IMR-90 (cell line): ENCODE measurements at regions not wholly inside any gene's neighbourhood (a gene's known extent, or its start where the extent isn't known, plus 50 kb on each side); places are given as distances from the start of the nearest gene placed in this dataset.

ENCODE experiments used
- ATAC-seq: fragments of 200-7000 bp; cut with Tn5 transposase; 2 replicates; pipeline ENCODE4 v1.9.1; 2020; ENCODE audit warnings: low read depth, mild to moderate bottlenecking, moderate library complexity
- BruUV-seq: library from RNA; stranded (reverse); fragments of 400-500 nt; replicated peaks from 2 replicates; lab custom pipeline; 2021; lab: Mats Ljungman, UMichigan
- CTCF ChIA-PET: fragments of 300-600 bp; formaldehyde crosslinking; extraction: SDS; loops from one replicate; lab custom pipeline; 2021; ENCODE audit warnings: antibody characterized with exemption; lab: Yijun Ruan, JAX
- POLR2A ChIA-PET: fragments of 300-600 bp; sonication (Branson Sonifier 250); formaldehyde crosslinking; loops from one replicate; lab custom pipeline; 2022; ENCODE audit warnings: antibody characterized with exemption; ENCODE audit not compliant: unreplicated experiment; lab: Charles Lee
- DNase-seq: peaks from one replicate; pipeline ENCODE4 v3.0.0; 2013
- H2AFZ ChIP-seq: replicated peaks from 2 replicates; pipeline ENCODE3; 2013; ENCODE audit warnings: low read length, mild to moderate bottlenecking; ENCODE audit not compliant: poor library complexity
- H2AK5ac ChIP-seq: 2 replicates; pipeline ENCODE4 v1.6.1; 2013; ENCODE audit warnings: low read depth, low read length, inconsistent platforms
- H2AK9ac ChIP-seq: replicated peaks from 2 replicates; pipeline ENCODE3; 2013; ENCODE audit warnings: mild to moderate bottlenecking, low read depth, low read length, moderate library complexity; ENCODE audit not compliant: poor library complexity
- H2BK120ac ChIP-seq: 2 replicates; pipeline ENCODE4 v1.6.1; 2013; ENCODE audit warnings: low read depth, low read length, inconsistent platforms
- H2BK15ac ChIP-seq: 3 replicates; pipeline ENCODE4 v1.6.1; 2013; ENCODE audit warnings: low read depth, low read length, inconsistent platforms
- H2BK20ac ChIP-seq: 2 replicates; pipeline ENCODE4 v1.6.1; 2013; ENCODE audit warnings: low read depth, mild to moderate bottlenecking, inconsistent platforms, low read length, moderate library complexity
- H2BK5ac ChIP-seq: 2 replicates; pipeline ENCODE4 v1.6.1; 2013; ENCODE audit warnings: mild to moderate bottlenecking, low read depth, low read length, inconsistent platforms; ENCODE audit not compliant: poor library complexity, severe bottlenecking
- H3K14ac ChIP-seq: replicated peaks from 2 replicates; pipeline ENCODE4 v1.6.1; 2013; ENCODE audit warnings: low read depth, low read length, inconsistent platforms
- H3K18ac ChIP-seq: 2 replicates; pipeline ENCODE4 v1.6.1; 2013; ENCODE audit warnings: low read depth, low read length, control low read depth
- H3K23ac ChIP-seq: 2 replicates; pipeline ENCODE4 v1.6.1; 2013; ENCODE audit warnings: low read depth, low read length, inconsistent platforms
- H3K27ac ChIP-seq: 2 replicates; pipeline ENCODE4 v1.5.1; 2013; ENCODE audit warnings: mild to moderate bottlenecking, control low read depth, low read length; ENCODE audit not compliant: insufficient read depth
- H3K27me3 ChIP-seq: 2 replicates; pipeline ENCODE4 v1.6.1; 2013; ENCODE audit warnings: low read length; ENCODE audit not compliant: control insufficient read depth, insufficient read depth
- H3K36me3 ChIP-seq: 2 replicates; pipeline ENCODE4 v1.6.1; 2013; ENCODE audit warnings: low read length, mixed read lengths; ENCODE audit not compliant: control insufficient read depth, insufficient read depth
- H3K4ac ChIP-seq: 2 replicates; pipeline ENCODE4 v1.6.1; 2013; ENCODE audit warnings: low read depth, low read length, inconsistent platforms
- H3K4me1 ChIP-seq: 2 replicates; pipeline ENCODE4 v1.6.1; 2013; ENCODE audit warnings: low read length, mixed read lengths; ENCODE audit not compliant: control insufficient read depth, insufficient read depth
- H3K4me2 ChIP-seq: 2 replicates; pipeline ENCODE4 v1.6.1; 2013; ENCODE audit warnings: low read depth, mild to moderate bottlenecking, control low read depth, low read length, moderate library complexity
- H3K4me3 ChIP-seq: 2 replicates; pipeline ENCODE4 v1.5.1; 2013; ENCODE audit warnings: low read depth, mild to moderate bottlenecking, control low read depth, low read length, moderate library complexity; ENCODE audit not compliant: insufficient read depth
- H3K56ac ChIP-seq: 2 replicates; pipeline ENCODE4 v1.6.1; 2013; ENCODE audit warnings: low read length, inconsistent platforms; ENCODE audit not compliant: insufficient read depth; ENCODE audit errors: extremely low read depth
- H3K79me1 ChIP-seq, 2 experiments: 2 replicates each; pipeline ENCODE4 v1.6.1; 2013; ENCODE audit warnings: low read length in 2 of 2, inconsistent platforms in 1 of 2, low read depth in 1 of 2
- H3K9ac ChIP-seq: 2 replicates; pipeline ENCODE4 v1.6.1; 2013; ENCODE audit warnings: low read depth, low read length, control low read depth
- H3K9me1 ChIP-seq: 2 replicates; pipeline ENCODE4 v1.6.1; 2013; ENCODE audit warnings: low read length, inconsistent platforms; ENCODE audit not compliant: insufficient read depth
- H3K9me3 ChIP-seq: 2 replicates; pipeline ENCODE4 v1.6.1; 2013; ENCODE audit warnings: low read length; ENCODE audit not compliant: control insufficient read depth, insufficient read depth
- H4K20me1 ChIP-seq: 2 replicates; pipeline ENCODE4 v1.6.1; 2013; ENCODE audit warnings: low read length, inconsistent platforms; ENCODE audit not compliant: insufficient read depth
- H4K5ac ChIP-seq: 2 replicates; pipeline ENCODE4 v1.6.1; 2013; ENCODE audit warnings: mild to moderate bottlenecking, low read depth, low read length, control low read depth
- H4K8ac ChIP-seq, 2 experiments: 2 replicates each; pipeline ENCODE4 v1.6.1; 2013; ENCODE audit warnings: low read depth in 2 of 2, low read length in 2 of 2, control low read depth in 1 of 2, inconsistent platforms in 1 of 2
- H4K91ac ChIP-seq: 2 replicates; pipeline ENCODE4 v1.6.1; 2013; ENCODE audit warnings: low read depth, low read length, inconsistent platforms; ENCODE audit not compliant: insufficient read depth
- CEBPB ChIP-seq: IDR thresholded peaks from 2 replicates; pipeline ENCODE4 v1.6.1; 2012; ENCODE audit warnings: low read depth, low read length, improper control_type of control experiment
- CHD1 ChIP-seq: IDR thresholded peaks from 2 replicates; pipeline ENCODE4 v1.6.1; 2012; ENCODE audit warnings: low read depth, low read length, improper control_type of control experiment
- FOS ChIP-seq: fragments of 150-350 bp; IDR thresholded peaks from 2 replicates; pipeline ENCODE4 v1.6.1; 2016; ENCODE audit warnings: low read depth, low read length
- MAFK ChIP-seq: IDR thresholded peaks from 2 replicates; pipeline ENCODE4 v1.6.1; 2012; ENCODE audit warnings: low read depth, low read length, improper control_type of control experiment
- MAZ ChIP-seq: IDR thresholded peaks from 2 replicates; pipeline ENCODE4 v1.6.1; 2012; ENCODE audit warnings: low read depth, mild to moderate bottlenecking, low read length, improper control_type of control experiment, moderate library complexity, borderline replicate concordance
- MXI1 ChIP-seq: IDR thresholded peaks from 2 replicates; pipeline ENCODE4 v1.6.1; 2012; ENCODE audit warnings: low read depth, mild to moderate bottlenecking, low read length, moderate library complexity, borderline replicate concordance
- NFE2L2 ChIP-seq: fragments of 150-350 bp; IDR thresholded peaks from 2 replicates; pipeline ENCODE4 v1.6.1; 2016; ENCODE audit warnings: low read depth, mild to moderate bottlenecking, low read length
- POLR2A ChIP-seq: IDR thresholded peaks from 2 replicates; pipeline ENCODE4 v1.6.1; 2012; ENCODE audit warnings: mild to moderate bottlenecking, low read depth, low read length
- RAD21 ChIP-seq: IDR thresholded peaks from 2 replicates; pipeline ENCODE4 v1.6.1; 2012; ENCODE audit warnings: low read length, improper control_type of control experiment
- RCOR1 ChIP-seq: IDR thresholded peaks from 2 replicates; pipeline ENCODE4 v1.6.1; 2012; ENCODE audit warnings: mild to moderate bottlenecking, low read length, improper control_type of control experiment; ENCODE audit not compliant: insufficient replicate concordance
- RFX5 ChIP-seq: IDR thresholded peaks from 2 replicates; pipeline ENCODE4 v1.8.0; 2012; ENCODE audit warnings: low read depth, mild to moderate bottlenecking, low read length, moderate library complexity
- dilution Hi-C: fragments of 300-500 bp; cut with HindIII; formaldehyde crosslinking; loops from one replicate; pipeline ENCODE4 v1.14.3; 2018; ENCODE audit warnings: low sequenced_read_pairs; ENCODE audit not compliant: unreplicated experiment
- in situ Hi-C: fragments of 300-500 bp; cut with MboI; formaldehyde crosslinking; loops from 3 replicates; pipeline ENCODE4 v1.14.3; 2019; ENCODE audit warnings: low sequenced_read_pairs, inconsistent platforms, mixed read lengths
- intact Hi-C: fragments of 100-400 bp; cut with micrococcal nuclease; formaldehyde crosslinking; loops from 2 replicates; pipeline ENCODE4 v1.10.0; 2022

DNA sequence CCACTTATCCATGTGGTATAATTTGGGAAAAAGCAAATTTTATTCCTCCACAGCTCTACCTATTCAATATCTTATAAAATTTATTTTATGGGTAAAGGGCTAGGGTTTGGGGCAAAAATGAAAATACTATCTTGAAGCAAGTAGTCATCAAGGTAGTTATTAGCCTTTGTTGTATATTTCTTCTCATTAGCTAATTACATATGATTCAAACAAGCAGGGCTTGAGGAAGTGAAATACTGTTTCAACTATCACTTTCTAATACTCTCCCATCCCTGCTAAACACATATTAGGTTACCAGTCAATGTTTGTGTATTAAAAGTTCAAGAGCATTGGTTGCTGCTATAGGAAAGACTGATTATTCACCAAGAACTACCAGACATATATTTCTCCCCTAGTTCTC is 517.3 kb downstream of the METTL15 start:
- Histone ChIP-seq H4K91ac (no peak overlapping the region), H3K36me3 (no peaks in the 10 kb centered on the region), H3K9me3 (no peaks in the 10 kb centered on the region), H3K18ac (no peak overlapping the region), H3K56ac (no peak overlapping the region), H3K4me2 (no peak overlapping the region), H2BK15ac (no peak overlapping the region), H2BK5ac (no peak overlapping the region), H2AK9ac (no peak overlapping the region), H3K4me3 (no peak overlapping the region), H2BK20ac (no peak overlapping the region), H4K20me1 (no peaks in the 10 kb centered on the region), H2AFZ (no peak overlapping the region), H3K79me1 (no peaks in the 10 kb centered on the region), H2BK120ac (no peak overlapping the region), H4K5ac (no peak overlapping the region), H4K8ac (no peak overlapping the region), H3K9ac (no peak overlapping the region), H3K27me3 (no peaks in the 10 kb centered on the region), H2AK5ac (no peak overlapping the region), H3K27ac (no peak overlapping the region), H3K4me1 (no peaks in the 10 kb centered on the region; the same call in 1 of the 2 replicates), H3K9me1 (no peaks in the 10 kb centered on the region; the same call in 1 of the 2 replicates), H3K23ac (no peak overlapping the region), H3K4ac (no peak overlapping the region), H3K14ac (no peak overlapping the region)
- BruUV-seq: no TSS peak
- in situ Hi-C loops: no loop called here
- ATAC-seq (no peak), DNase-seq (no peak)
- dilution Hi-C loops: no loop called here
- POLR2A ChIA-PET: no interaction called here
- TF ChIP-seq CEBPB (no peak), RCOR1 (no peak), FOS (no peak), NFE2L2 (no peak), RFX5 (no peak), MAZ (no peak), RAD21 (no peak), CHD1 (no peak), MXI1 (no peak), MAFK (no peak), POLR2A (no peak)
- intact Hi-C loops: no loop called here
- CTCF ChIA-PET: interaction anchor here (0.5 kb wide), 1 partner anchor 925 kb away, joined by 3 read pairs; the partner anchor contains the start of gene BDNF
